ENCODE measurements at regions not wholly inside any gene's neighbourhood (a gene's known extent, or its start where the extent isn't known, plus 50 kb on each side); places are given as distances from the start of the nearest gene placed in this dataset.
"Not testable (repeated sequence)": the region's sequence is repeated elsewhere in the genome, so short reads cannot be mapped to it uniquely, and the experiment has no call there.

DNA sequence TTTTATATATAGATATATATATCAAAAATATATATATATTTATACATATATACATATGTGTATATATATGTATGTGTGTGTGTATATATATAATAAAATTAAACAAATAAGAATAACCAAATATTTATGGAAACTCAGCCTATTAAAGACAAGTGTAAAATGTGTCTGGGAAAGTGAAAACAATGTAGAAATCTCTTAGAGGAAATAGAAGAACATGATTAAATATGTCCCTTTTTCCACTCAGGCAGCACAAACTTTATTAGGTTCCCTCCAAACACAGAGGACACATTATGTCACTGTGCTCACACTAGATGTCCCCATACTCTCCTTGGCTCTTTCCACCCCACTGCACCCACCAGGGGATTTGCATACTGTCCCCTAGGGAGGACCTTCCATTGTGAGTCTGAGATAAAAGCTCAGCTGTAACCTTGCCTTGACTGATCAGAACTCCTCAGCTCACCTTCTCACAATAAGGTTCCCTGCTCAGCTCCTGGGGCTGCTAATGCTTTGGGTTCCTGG, 1360.7 kb downstream of the RPIA start:
- not testable (repeated sequence) for DNase-seq (ENCODE audit: low read depth)

GRCh38 chr2:90069290-90069894, 1377.9 kb downstream of the RPIA start:
- DNase-seq (ENCODE audit: low read depth) = no peak

GRCh38 chr2:90076311-90076710, 1384.8 kb downstream of the RPIA start:
- no peak for DNase-seq (ENCODE audit: low read depth)

- no peak for DNase-seq (ENCODE audit: low read depth)
These were observed 1386.5 kb downstream of the RPIA start for GRCh38 chr2:90077948-90078347.

DNA sequence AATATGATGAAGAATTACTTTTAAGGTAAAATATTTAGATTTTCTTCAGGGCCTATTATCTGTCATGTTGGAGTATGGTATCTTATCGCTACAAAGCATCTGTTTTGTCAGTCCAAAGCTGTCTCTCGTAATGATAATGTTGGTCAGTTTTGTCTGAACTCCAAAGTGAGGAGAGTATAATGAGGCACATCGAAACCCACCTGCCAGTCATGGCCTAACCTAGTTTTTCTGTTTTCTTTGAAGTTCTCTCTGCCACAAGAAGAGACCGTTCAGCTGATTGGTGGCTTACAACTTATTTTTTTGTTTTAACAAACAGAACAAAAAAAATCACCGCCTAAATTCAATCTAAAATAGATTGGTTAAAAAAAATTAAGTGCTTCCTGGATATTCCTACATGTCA, 1387.9 kb downstream of the RPIA start:
- DNase-seq (ENCODE audit: low read depth) = no peak

- not testable (repeated sequence) for DNase-seq (ENCODE audit: low read depth)
These were observed 1396.3 kb downstream of the RPIA start for GRCh38 chr2:90087792-90088191.

DNA sequence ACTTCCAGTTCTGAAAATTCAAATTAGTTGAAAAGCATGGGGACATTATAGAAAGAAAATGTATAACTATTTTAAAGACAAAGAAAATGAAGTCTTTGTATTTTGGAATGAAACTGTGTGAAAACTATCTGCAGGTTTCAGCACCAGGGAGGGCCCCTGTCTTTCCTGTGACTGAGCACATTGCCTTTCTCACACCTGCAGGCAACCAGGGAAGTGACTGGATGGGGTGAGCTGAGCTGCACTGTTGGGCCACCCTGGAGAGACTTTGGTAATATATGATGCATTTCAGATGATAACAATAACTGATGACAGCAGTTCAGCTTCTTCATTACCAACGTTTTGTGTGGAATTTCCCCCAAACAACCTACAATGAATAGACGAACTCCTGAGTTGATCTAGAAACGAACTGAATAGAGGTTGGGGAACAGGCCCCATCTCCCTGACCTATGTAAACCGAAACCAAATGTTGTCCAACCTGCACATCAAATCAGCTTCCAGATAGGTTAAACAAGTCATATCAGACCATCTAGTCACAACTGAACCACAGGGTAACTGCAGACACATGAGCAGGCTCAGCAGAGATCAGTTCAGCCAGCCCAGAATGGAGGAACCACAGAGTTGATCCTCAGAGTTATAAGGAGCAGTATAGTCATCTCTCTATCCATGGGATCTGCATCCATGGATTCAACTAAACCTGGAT, 1402.2 kb downstream of the RPIA start:
- not testable (repeated sequence) for DNase-seq (ENCODE audit: low read depth)

- DNase-seq (ENCODE audit: low read depth) = not testable (repeated sequence)
These were observed 1406.1 kb downstream of the RPIA start for GRCh38 chr2:90097617-90098016.

DNA sequence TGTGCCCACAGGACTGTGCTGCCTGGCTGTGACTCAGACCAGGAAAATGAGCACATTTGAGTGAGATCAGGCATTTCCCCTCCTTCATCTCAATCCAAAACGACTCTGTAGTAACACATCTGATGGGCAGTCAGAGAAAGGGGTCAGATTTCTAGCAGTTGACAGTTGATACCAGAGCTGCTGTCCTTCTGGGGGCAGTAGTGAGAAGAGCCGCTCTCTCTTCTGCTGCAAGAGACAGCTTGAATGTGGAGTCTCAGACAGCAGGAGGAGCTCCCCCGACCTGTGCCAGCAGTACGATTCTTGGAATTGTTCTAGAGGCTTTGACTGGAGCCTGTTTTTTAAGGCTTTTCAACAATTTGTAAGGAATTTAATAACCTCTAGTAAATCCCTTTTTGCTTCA, 1413.7 kb downstream of the RPIA start:
- DNase-seq (ENCODE audit: low read depth) = not testable (repeated sequence)

GRCh38 chr2:90123409-90123808, 1431.9 kb downstream of the RPIA start:
- not testable (repeated sequence) for DNase-seq (ENCODE audit: low read depth)

DNA sequence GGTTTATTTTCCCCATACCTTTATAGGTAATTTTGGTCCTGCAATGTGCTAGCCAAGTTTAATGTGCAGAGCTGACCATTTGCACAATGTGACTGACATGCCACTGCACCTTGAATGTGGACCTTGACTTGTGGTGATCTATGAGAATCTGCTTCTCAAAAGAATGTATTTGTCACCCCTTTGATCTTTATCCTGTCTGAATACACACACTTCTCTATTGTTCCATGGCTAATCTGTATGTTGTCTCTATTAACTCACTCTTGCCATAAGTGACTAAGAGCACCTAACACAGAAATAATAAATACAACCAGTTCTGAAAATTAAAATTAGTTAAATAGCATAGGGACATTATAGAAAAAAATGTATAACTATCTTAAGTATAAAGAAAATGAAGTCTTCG, 1447.6 kb downstream of the RPIA start:
- DNase-seq (ENCODE audit: low read depth) = not testable (repeated sequence)

- DNase-seq (ENCODE audit: low read depth) = not testable (repeated sequence)
These were observed 1450.1 kb downstream of the RPIA start for GRCh38 chr2:90141558-90141957.

DNA sequence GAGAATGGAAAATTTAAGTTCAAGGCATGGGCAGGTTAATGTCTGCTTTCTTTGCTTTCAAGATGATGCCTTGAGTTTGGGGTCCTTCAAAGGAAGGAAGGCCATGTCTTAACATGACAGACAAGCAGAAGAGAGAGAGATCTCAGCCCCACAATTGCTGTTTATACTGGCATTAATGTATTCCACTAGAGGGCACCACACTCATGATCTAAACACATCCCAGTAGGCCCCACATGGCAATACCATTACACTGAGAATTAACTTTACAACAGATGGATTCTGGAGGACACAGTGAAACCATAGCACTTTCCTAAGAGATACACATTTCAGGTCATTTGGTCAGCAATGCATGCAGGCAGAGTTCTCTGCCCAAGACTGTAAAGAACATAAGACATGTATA, 1460.3 kb downstream of the RPIA start:
- not testable (repeated sequence) for DNase-seq (ENCODE audit: low read depth)

DNA sequence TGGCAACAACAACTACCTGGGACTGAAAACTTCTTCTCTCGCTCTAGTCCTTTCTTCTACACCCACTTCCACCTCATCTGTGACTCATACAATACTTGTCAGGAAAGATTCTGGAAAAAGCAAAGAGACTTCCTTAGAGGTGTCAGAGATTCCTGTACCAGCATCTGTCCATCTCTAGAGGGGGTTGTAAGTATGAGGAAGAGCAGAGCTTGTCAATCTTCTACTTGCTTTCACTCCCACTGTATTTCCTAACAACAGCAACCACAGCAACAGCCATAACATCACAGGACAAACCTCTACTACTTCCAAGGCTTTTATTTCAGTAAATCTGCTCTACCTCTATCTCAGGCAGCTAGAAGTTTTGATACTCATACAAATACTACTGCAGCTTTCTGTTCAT, 1479.5 kb downstream of the RPIA start:
- not testable (repeated sequence) for DNase-seq (ENCODE audit: low read depth)

DNA sequence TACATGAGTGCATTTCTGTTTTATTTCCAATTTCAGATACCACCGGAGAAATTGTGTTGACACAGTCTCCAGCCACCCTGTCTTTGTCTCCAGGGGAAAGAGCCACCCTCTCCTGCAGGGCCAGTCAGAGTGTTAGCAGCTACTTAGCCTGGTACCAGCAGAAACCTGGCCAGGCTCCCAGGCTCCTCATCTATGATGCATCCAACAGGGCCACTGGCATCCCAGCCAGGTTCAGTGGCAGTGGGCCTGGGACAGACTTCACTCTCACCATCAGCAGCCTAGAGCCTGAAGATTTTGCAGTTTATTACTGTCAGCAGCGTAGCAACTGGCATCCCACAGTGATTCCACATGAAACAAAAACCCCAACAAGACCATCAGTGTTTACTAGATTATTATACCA, 1481.6 kb downstream of the RPIA start:
- not testable (repeated sequence) for DNase-seq (ENCODE audit: low read depth)

GRCh38 chr2:90179591-90179990, 1488.1 kb downstream of the RPIA start:
- not testable (repeated sequence) for DNase-seq (ENCODE audit: low read depth)

DNA sequence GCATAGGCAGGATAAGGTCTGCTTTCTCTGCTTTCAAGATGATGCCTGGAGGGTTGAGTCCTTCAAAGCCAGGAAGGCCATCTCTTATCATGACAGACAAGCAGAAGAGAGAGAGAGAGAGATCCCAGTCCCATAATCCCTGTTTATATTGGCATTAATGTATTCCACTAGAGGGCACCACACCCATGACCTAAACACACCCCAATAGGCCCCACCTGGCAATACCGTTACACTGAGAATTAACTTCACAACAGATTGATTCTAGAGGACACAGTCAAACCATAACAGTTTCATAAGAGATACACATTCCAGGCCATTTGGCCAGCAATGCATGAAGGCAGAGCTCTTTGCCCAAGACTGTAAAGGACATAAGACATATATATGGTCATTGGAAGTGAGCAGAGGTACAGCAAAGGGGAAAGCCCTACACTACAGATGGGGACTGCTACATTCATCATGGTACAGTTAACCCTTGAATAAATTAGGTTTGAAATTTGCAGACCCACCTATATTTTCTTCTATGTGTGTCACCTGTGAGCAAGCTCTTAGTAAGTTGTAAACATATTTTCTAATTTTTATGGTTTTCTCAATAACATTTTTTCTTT, 1516.1 kb downstream of the RPIA start:
- DNase-seq (ENCODE audit: low read depth) = no peak

- no peak for DNase-seq (ENCODE audit: low read depth)
These were observed 1517.5 kb downstream of the RPIA start for GRCh38 chr2:90209009-90209408.

GRCh38 chr2:90209806-90210205, 1518.3 kb downstream of the RPIA start:
- no peak for DNase-seq (ENCODE audit: low read depth)

DNA sequence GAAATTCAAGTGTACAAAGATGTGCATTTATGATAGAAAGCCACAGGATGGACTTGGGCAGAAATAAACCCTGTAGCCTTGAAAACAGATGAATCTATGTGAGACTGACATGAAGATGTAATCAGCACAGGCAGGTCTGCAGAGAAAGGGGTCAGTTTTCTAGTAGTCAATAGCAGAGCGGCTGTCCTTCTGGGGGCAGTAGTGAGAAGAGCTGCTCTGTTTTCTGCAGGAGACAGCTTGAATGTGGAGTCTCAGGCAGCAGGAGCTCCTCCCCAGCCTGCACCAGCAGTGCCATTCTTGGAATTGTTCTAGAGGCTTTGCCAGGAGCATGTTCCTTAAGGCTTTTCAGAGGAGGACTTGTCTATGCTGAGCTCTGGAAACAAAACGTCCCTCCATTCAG, 1524.4 kb downstream of the RPIA start:
- DNase-seq (ENCODE audit: low read depth) = not testable (repeated sequence)

DNA sequence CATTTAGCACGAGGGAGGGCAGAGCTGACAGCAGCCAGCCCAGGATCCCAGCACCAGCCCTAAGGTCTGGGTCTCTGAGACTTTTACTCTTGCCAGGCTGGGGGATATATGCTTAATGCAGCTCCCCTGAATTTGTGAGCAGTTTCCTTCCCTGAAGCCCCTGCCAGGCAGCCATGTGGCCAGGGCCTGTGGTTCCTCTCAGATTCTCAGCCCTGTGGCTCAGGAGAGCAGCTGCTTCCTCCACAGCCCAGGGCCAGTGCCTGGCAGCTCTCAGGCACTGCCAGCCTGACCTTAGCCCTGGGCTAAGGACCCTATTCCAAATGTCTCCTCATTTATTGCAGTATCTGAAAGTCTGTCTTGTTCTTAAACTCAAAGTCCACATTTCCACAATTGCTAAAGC, 1525.3 kb downstream of the RPIA start:
- DNase-seq (ENCODE audit: low read depth) = not testable (repeated sequence)

GRCh38 chr2:90218534-90218933, 1527.1 kb downstream of the RPIA start:
- not testable (repeated sequence) for DNase-seq (ENCODE audit: low read depth)

All from LHCN-M2 (cell line).